T-cell (primary cell): ENCODE measurements at regions not wholly inside any gene's neighbourhood (a gene's known extent, or its start where the extent isn't known, plus 50 kb on each side); places are given as distances from the start of the nearest gene placed in this dataset.

Experiments used
- ATAC-seq, 4 experiments: fragments of 200-7000 bp in 3 of 4; fragments of 150-1000 bp in 1 of 4; cut with Tn5 transposase; replicated peaks in 1 of 4; 1 replicate in 3 of 4; 2 replicates in 1 of 4; pipeline ENCODE4 v1.10.0; 2021; ENCODE audit warnings: moderate library complexity in 3 of 4, mild to moderate bottlenecking in 2 of 4, moderate number of reproducible peaks in 1 of 4
- CTCF ChIA-PET, 2 donors: fragments of 300-600 bp; sonication (Branson Sonifier 250); formaldehyde crosslinking; loops; one replicate each; lab custom pipeline; 2022; ENCODE audit warnings: antibody characterized with exemption in 2 of 2; lab: Charles Lee
- POLR2A ChIA-PET, 2 donors: fragments of 300-600 bp; sonication (Branson Sonifier 250); formaldehyde crosslinking; loops; one replicate each; lab custom pipeline; 2022; ENCODE audit warnings: antibody characterized with exemption in 2 of 2; lab: Charles Lee
- DNase-seq, 35 experiments: peaks; one replicate each; pipeline versions ENCODE4 v3.0.0 to v3.0.0-alpha.2; 2013 to 2023
- H3K27ac ChIP-seq: one replicate; pipeline ENCODE4 v1.5.1; 2013; ENCODE audit warnings: low read length
- H3K27me3 ChIP-seq, 2 experiments: replicated peaks in 1 of 2; 1 replicate in 1 of 2; 2 replicates in 1 of 2; pipeline versions ENCODE4 v1.6.1 to v1.7.0; 2013; ENCODE audit warnings: low read length in 1 of 2, mixed read lengths in 1 of 2; ENCODE audit not compliant: control insufficient read depth in 2 of 2, insufficient read depth in 2 of 2; ENCODE audit errors: extremely low read depth in 1 of 2
- H3K36me3 ChIP-seq, 2 donors: 1 replicate in 1 of 2; 2 replicates in 1 of 2; pipeline versions ENCODE4 v1.6.1 to v1.7.0; 2013; ENCODE audit warnings: low read length in 1 of 2; ENCODE audit not compliant: control insufficient read depth in 2 of 2, insufficient read depth in 1 of 2; ENCODE audit errors: extremely low read depth in 1 of 2
- H3K4me1 ChIP-seq, 2 experiments: 1 replicate in 1 of 2; 2 replicates in 1 of 2; pipeline versions ENCODE4 v1.6.1 to v1.7.0; 2013; ENCODE audit warnings: low read length in 2 of 2, mixed read lengths in 1 of 2; ENCODE audit not compliant: insufficient read depth in 2 of 2, control insufficient read depth in 1 of 2; ENCODE audit errors: extremely low read depth in 1 of 2
- H3K4me3 ChIP-seq, 2 donors: 1 replicate in 1 of 2; 2 replicates in 1 of 2; pipeline versions ENCODE4 v1.5.1 to v1.7.0; 2013; ENCODE audit warnings: mild to moderate bottlenecking in 2 of 2, low read length in 1 of 2, moderate library complexity in 1 of 2; ENCODE audit not compliant: control insufficient read depth in 1 of 2; ENCODE audit errors: extremely low read depth in 1 of 2
- H3K9me3 ChIP-seq: 2 replicates; pipeline ENCODE4 v1.7.0; 2013
- H3K27ac Mint-ChIP-seq, 2 donors: one replicate each; pipeline ENCODE4 v1.8.0; 2020 to 2021; ENCODE audit warnings: mild to moderate bottlenecking in 2 of 2, mixed read lengths in 2 of 2
- H3K27me3 Mint-ChIP-seq, 2 donors: one replicate each; pipeline ENCODE4 v1.8.0; 2021 to 2022; ENCODE audit warnings: mixed read lengths in 2 of 2
- H3K36me3 Mint-ChIP-seq: one replicate; pipeline ENCODE4 v1.8.0; 2021; ENCODE audit warnings: mixed read lengths
- H3K4me1 Mint-ChIP-seq, 3 donors: one replicate each; pipeline ENCODE4 v1.8.0; 2020 to 2022; ENCODE audit warnings: mixed read lengths in 3 of 3, mild to moderate bottlenecking in 1 of 3
- H3K4me3 Mint-ChIP-seq, 3 donors: one replicate each; pipeline ENCODE4 v1.8.0; 2020 to 2022; ENCODE audit warnings: mild to moderate bottlenecking in 3 of 3, mixed read lengths in 3 of 3, moderate library complexity in 3 of 3
- H3K9me3 Mint-ChIP-seq, 3 donors: one replicate each; pipeline ENCODE4 v1.8.0; 2020 to 2022; ENCODE audit warnings: mixed read lengths in 3 of 3
- WGBS: methylation state at CpG from one replicate; pipeline ENCODE4 v1.1.5; 2013; ENCODE audit warnings: missing lambda C conversion rate; ENCODE audit not compliant: insufficient coverage; 5-methylcytosine and 5-hydroxymethylcytosine counted together

DNA sequence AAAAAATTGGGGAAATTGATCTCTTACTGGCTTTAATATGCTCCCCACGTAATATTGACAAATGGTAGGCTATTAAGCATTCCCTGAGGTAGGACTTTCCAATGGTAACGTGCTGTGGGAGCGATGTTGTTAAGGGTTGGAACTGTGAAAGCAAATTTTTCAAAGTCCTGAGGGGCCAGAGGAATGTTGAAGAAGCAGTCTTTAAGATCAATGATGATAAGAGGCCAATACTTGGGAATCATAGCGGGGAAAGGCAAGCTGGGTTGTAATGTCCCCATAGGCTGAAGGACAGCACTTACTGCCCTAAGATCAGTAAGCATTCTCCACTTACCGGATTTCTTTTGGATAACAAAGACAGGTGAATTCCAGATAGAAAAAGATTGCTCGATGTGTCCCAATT is 69.6 kb upstream of the ARL4D start:
- Histone ChIP-seq H3K27ac (no peak overlapping the region), H3K27me3 (peaks cover 0 to 8% of the 10 kb centered on the region in 2 experiments), H3K4me1 (peaks cover 0 to 8% of the 10 kb centered on the region in 2 experiments), H3K4me3 (no peak overlapping the region), H3K9me3 (no peaks in the 10 kb centered on the region), H3K36me3 (no peaks in the 10 kb centered on the region)
- no peak for ATAC-seq
- H3K27me3 Mint-ChIP-seq: peaks cover 25 to 26% of the 10 kb centered on the region in 2 donors
- 69% methylated on average over 2 of the region's 6 CpGs for WGBS
- CTCF ChIA-PET: no interaction called here
- no peak overlapping the region for H3K27ac Mint-ChIP-seq
- no peak for DNase-seq
- POLR2A ChIA-PET: no interaction called here
- H3K4me1 Mint-ChIP-seq: peaks cover 8 to 13% (median 9%) of the 10 kb centered on the region in 3 donors
- H3K4me3 Mint-ChIP-seq: no peak overlapping the region
- H3K9me3 Mint-ChIP-seq: no peaks in the 10 kb centered on the region
- no peaks in the 10 kb centered on the region for H3K36me3 Mint-ChIP-seq

DNA sequence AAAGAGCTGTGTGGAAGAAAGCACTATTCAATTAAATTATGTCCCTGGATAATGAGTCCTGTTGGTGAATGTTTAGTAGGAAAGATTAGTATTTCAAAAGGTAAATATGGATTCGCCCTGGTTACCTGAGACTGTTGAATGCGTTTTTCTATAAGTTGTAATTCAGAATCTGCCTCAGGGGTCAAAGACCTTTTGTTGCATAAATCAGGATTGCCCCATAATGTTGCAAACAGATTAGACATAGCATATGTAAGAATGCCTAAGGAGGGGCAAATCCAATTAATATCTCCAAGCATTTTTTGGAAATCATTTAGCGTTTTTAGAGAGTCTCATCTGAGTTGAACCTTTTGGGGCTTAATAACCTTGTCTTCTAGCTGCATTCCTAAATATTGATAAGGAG is 70.1 kb upstream of the ARL4D start:
- CTCF ChIA-PET: no interaction called here
- POLR2A ChIA-PET: interaction anchor here in 1 of 2 donors (0.6 kb wide), 1 partner anchor 239 kb away, joined by 4 read pairs; no protein-coding TSS in a partner anchor

DNA sequence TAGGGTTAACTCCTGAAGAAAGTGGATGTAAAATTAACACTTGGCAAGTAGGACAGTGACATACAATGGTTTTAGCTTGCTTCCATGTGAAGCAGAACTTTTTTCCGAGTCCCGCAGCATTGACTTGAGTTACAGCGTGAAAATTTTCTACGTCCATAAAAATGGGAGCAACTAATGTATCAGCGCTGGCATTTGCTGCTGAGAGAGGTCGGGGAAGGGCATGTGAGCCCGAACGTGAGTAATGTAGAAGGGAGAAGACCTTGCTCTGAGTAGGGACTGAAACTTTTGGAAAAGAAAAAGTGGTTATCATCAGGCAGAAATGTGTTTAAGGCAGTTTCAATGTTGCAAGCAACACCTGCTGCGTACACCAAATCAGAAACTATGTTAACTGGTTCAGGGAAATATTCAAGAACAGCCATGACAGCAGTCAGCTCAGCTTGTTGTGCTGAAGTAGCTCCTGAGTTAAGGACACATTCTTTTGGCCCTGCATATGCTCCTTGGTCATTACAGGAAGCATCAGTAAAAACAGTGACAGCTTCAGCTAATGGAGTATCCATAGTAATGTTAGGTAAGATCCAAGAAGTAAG is 70.9 kb upstream of the ARL4D start:
- Histone ChIP-seq H3K27me3 (peaks cover 0 to 8% of the 10 kb centered on the region in 2 experiments), H3K4me3 (no peak overlapping the region), H3K9me3 (no peaks in the 10 kb centered on the region), H3K27ac (no peak overlapping the region), H3K4me1 (no peaks in the 10 kb centered on the region), H3K36me3 (no peaks in the 10 kb centered on the region)
- no peak for DNase-seq
- CTCF ChIA-PET: no interaction called here
- H3K36me3 Mint-ChIP-seq: no peaks in the 10 kb centered on the region
- POLR2A ChIA-PET: no interaction called here
- peaks cover 25 to 26% of the 10 kb centered on the region in 2 donors for H3K27me3 Mint-ChIP-seq
- H3K4me1 Mint-ChIP-seq: peaks cover 0 to 4% (median 2%) of the 10 kb centered on the region in 3 donors
- 89% methylated on average over 9 of the region's 9 CpGs for WGBS
- H3K27ac Mint-ChIP-seq: peak overlapping the region in 1 of 2 donors; percentile 31
- ATAC-seq: no peak
- H3K4me3 Mint-ChIP-seq: no peak overlapping the region
- H3K9me3 Mint-ChIP-seq: no peaks in the 10 kb centered on the region

More for the DNA sequence above, 70.1 kb upstream of the ARL4D start:
- no peak overlapping the region for H3K4me3 ChIP-seq
- no peaks in the 10 kb centered on the region for H3K36me3 ChIP-seq
- 71% methylated on average over 1 of the region's 3 CpGs for WGBS
- Mint-ChIP-seq H3K36me3 (no peaks in the 10 kb centered on the region), H3K4me3 (no peak overlapping the region), H3K27ac (no peak overlapping the region), H3K4me1 (peaks cover 2 to 8% (median 4%) of the 10 kb centered on the region in 3 donors), H3K9me3 (no peaks in the 10 kb centered on the region), H3K27me3 (peaks cover 25 to 26% of the 10 kb centered on the region in 2 donors)
- no peaks in the 10 kb centered on the region for H3K9me3 ChIP-seq
- no peak for DNase-seq
- H3K27me3 ChIP-seq: peaks cover 0 to 8% of the 10 kb centered on the region in 2 experiments
- H3K27ac ChIP-seq: no peak overlapping the region
- H3K4me1 ChIP-seq: peaks cover 0 to 2% of the 10 kb centered on the region in 2 experiments
- ATAC-seq: no peak

DNA sequence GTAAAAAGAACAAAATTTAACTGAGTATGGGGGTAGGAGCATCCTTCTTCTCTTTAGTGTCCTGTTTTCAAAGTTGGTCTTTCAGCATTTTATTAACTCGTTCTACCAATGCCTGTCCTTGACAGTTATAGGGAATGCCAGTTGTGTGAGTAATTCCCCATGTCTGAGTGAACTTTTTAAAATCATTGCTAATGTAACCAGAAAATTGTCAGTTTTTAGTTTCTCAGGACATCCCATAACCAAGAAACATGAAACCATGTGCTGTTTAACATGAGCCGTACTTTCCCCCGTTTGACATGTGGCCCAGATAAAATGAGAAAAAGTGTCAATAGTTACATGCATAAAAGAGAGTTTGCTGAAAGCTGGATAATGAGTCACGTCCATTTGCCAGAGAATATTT is 71.4 kb upstream of the ARL4D start:
- ChIA-PET CTCF (no interaction called here), POLR2A (no interaction called here)

DNA sequence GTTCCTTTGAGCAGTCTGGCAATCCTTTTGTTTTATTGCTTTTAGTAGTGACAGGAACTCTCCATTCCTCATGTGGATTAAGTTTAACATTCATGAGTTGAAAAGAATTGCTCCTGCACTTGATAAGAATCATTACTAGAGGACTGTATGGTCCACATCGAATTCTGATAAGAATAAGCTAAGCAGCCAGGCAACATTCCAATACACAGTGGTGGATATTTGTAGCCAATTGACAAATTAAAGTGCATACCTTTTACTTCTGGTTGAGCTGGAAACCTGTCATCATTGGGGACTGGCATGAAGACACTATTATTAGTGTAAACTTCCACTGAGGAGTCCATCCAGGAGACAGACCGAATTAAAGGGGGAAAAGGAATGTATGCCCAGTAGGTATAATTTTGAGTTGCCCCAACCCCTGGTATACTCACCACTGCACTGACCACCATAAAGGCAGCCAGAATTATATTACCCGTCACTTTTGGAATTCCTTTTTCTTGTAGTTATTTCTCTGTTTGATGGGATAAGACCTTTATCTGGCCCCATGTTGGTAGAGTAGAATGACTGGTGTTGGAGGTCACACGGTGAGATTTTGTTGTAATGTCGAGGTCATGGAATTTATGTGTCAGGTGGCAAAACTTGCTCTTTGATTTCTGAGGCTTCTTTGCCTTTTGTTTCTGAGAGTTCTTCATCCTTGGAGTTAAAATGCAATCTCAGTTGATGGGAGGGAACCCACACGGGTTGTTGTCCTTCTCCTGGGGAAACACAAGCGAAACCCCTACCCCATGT is 72.1 kb upstream of the ARL4D start:
- Mint-ChIP-seq H3K27me3 (peaks cover 25 to 26% of the 10 kb centered on the region in 2 donors), H3K27ac (no peak overlapping the region), H3K36me3 (no peaks in the 10 kb centered on the region), H3K4me3 (no peak overlapping the region), H3K9me3 (no peaks in the 10 kb centered on the region), H3K4me1 (peaks cover 0 to 2% (median 0%) of the 10 kb centered on the region in 3 donors)
- ChIA-PET CTCF (no interaction called here), POLR2A (no interaction called here)
- WGBS: 100% methylated on average over 1 of the region's 7 CpGs
- Histone ChIP-seq H3K27me3 (peaks cover 0 to 4% of the 10 kb centered on the region in 2 experiments), H3K4me3 (no peak overlapping the region), H3K36me3 (no peaks in the 10 kb centered on the region), H3K4me1 (no peaks in the 10 kb centered on the region), H3K27ac (no peak overlapping the region), H3K9me3 (no peaks in the 10 kb centered on the region)
- ATAC-seq (no peak), DNase-seq (no peak)

More for the DNA sequence above, 71.4 kb upstream of the ARL4D start:
- no peaks in the 10 kb centered on the region for H3K4me1 ChIP-seq
- H3K9me3 Mint-ChIP-seq: no peaks in the 10 kb centered on the region
- no peaks in the 10 kb centered on the region for H3K36me3 ChIP-seq
- no peaks in the 10 kb centered on the region for H3K9me3 ChIP-seq
- H3K4me1 Mint-ChIP-seq: peaks cover 0 to 4% (median 2%) of the 10 kb centered on the region in 3 donors
- no peak overlapping the region for H3K4me3 ChIP-seq
- ATAC-seq: no peak
- DNase-seq: no peak
- no peaks in the 10 kb centered on the region for H3K36me3 Mint-ChIP-seq
- WGBS: 66% methylated on average over 2 of the region's 4 CpGs
- H3K27me3 Mint-ChIP-seq: peaks cover 25 to 26% of the 10 kb centered on the region in 2 donors
- H3K4me3 Mint-ChIP-seq: no peak overlapping the region
- no peak overlapping the region for H3K27ac ChIP-seq
- H3K27me3 ChIP-seq: peaks cover 0 to 8% of the 10 kb centered on the region in 2 experiments
- no peak overlapping the region for H3K27ac Mint-ChIP-seq

DNA sequence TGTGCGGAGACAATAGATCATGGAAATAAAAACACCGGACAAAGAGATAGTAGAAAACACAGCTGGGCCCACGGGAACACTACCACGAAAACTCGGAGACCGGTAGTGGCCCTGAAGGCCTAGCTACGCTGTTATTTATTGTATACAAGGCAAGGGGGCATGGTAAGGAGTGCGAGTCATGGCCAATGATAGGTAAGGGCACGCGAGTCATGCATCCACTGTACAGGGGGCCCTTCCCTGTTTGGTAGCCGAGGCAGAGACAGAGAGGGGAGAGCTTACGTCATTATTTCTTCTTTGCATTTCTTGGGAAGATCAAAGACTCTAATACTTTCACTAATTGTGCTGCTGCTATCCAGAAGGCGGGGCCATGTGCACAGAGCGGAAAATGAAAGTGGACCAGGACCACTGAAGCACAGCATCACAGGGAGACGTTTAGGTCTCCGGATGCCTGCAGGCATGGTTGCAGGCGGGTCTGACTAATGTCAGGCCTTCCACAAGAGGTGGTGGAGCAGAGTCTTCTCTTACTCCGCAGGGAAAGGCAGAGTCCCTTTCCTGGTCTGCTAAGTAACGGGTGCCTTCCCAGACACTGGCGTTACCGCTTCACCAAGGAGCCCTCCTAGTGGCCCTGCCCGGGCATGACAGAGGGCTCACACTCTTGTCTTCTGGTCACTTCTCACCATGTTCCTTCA is 74.4 kb upstream of the ARL4D start:
- H3K27ac Mint-ChIP-seq: no peak overlapping the region
- no peak overlapping the region for H3K27ac ChIP-seq
- H3K27me3 Mint-ChIP-seq: peaks cover 16 to 26% of the 10 kb centered on the region in 2 donors
- no peak for ATAC-seq
- no peaks in the 10 kb centered on the region for H3K9me3 ChIP-seq
- no peak for DNase-seq
- H3K36me3 ChIP-seq: no peaks in the 10 kb centered on the region
- WGBS: 88% methylated on average over 15 of the region's 22 CpGs
- H3K9me3 Mint-ChIP-seq: peaks cover 0 to 3% (median 0%) of the 10 kb centered on the region in 3 donors
- H3K4me3 ChIP-seq: no peak overlapping the region
- ChIA-PET POLR2A (no interaction called here), CTCF (no interaction called here)
- H3K4me1 ChIP-seq: peaks cover 0 to 2% of the 10 kb centered on the region in 2 experiments
- H3K27me3 ChIP-seq: no peaks in the 10 kb centered on the region
- H3K4me1 Mint-ChIP-seq: peaks cover 0 to 2% (median 0%) of the 10 kb centered on the region in 3 donors
- no peak overlapping the region for H3K4me3 Mint-ChIP-seq
- no peaks in the 10 kb centered on the region for H3K36me3 Mint-ChIP-seq
